Glutamatergic neuron (in vitro differentiated cells): ENCODE measurements at regions not wholly inside any gene's neighbourhood (a gene's known extent, or its start where the extent isn't known, plus 50 kb on each side); places are given as distances from the start of the nearest gene placed in this dataset.

Source experiments
- DNase-seq: peaks from one replicate; pipeline ENCODE4 v3.0.0; 2022
- H3K27ac Mint-ChIP-seq: one replicate; pipeline ENCODE4 v1.8.0; 2020; ENCODE audit warnings: mild to moderate bottlenecking, mixed read lengths, inconsistent platforms; ENCODE audit not compliant: unreplicated experiment
- H3K27me3 Mint-ChIP-seq: one replicate; pipeline ENCODE4 v1.8.0; 2020; ENCODE audit warnings: mild to moderate bottlenecking, moderate library complexity, mixed read lengths, inconsistent platforms; ENCODE audit not compliant: unreplicated experiment
- H3K36me3 Mint-ChIP-seq: one replicate; pipeline ENCODE4 v1.8.0; 2020; ENCODE audit warnings: mild to moderate bottlenecking, mixed read lengths, inconsistent platforms; ENCODE audit not compliant: unreplicated experiment
- H3K4me1 Mint-ChIP-seq: one replicate; pipeline ENCODE4 v1.8.0; 2020; ENCODE audit warnings: mild to moderate bottlenecking, low read depth, mixed read lengths, inconsistent platforms; ENCODE audit not compliant: unreplicated experiment
- H3K4me3 Mint-ChIP-seq: one replicate; pipeline ENCODE4 v1.8.0; 2020; ENCODE audit warnings: mild to moderate bottlenecking, mixed read lengths, inconsistent platforms; ENCODE audit not compliant: unreplicated experiment
- H3K9me3 Mint-ChIP-seq: one replicate; pipeline ENCODE4 v1.8.0; 2020; ENCODE audit warnings: mild to moderate bottlenecking, moderate library complexity, mixed read lengths, inconsistent platforms; ENCODE audit not compliant: unreplicated experiment
- TF ChIP-seq, protein P1 (sequence below): fragments of 200-600 bp; sonication (generic); IDR thresholded peaks from one replicate; pipeline ENCODE4 v1.5.0; 2021; ENCODE audit not compliant: partially characterized antibody, unreplicated experiment

DNA sequence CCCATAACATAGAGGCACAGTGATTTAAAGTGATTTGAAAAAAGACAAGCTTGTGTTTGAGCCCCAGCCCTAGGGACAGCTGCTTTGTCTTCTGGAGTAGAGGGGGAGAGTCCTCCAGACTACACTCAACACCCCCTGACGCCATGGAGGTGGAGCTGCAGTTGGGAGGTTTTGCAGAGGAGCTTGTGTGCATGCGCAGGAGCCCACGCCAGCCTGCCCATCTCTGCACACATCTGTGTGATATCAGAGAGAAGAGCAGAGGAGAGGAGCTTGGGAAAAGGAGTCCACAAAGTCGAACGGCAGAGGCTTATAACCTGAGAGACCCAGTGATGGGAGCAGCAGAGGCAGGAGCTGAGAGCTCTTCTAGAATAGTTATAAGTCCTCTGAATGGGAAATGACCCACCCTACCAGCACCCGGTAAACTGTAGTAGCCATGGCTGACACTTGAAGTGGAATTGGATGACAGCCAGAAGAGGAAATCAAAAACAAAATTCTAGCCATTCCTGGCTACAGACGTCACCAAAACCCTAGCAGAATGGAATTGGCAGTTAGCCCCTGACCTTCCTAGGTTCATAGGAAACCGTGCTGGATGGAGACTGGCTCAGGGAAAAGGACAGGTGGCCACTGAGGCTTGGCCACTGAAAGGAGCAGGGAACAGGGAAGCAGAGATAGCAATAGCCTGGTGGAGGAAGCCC is 185.1 kb upstream of the VASH1 start:
- no peak for DNase-seq
- H3K27me3 Mint-ChIP-seq: peaks cover 2% of the 10 kb centered on the region
- H3K36me3 Mint-ChIP-seq: peaks cover 11% of the 10 kb centered on the region
- H3K4me1 Mint-ChIP-seq: peaks cover 3% of the 10 kb centered on the region
- no peak overlapping the region for H3K27ac Mint-ChIP-seq
- no peak overlapping the region for H3K4me3 Mint-ChIP-seq
- peaks cover 2% of the 10 kb centered on the region for H3K9me3 Mint-ChIP-seq
- TF ChIP-seq, protein P1, sequence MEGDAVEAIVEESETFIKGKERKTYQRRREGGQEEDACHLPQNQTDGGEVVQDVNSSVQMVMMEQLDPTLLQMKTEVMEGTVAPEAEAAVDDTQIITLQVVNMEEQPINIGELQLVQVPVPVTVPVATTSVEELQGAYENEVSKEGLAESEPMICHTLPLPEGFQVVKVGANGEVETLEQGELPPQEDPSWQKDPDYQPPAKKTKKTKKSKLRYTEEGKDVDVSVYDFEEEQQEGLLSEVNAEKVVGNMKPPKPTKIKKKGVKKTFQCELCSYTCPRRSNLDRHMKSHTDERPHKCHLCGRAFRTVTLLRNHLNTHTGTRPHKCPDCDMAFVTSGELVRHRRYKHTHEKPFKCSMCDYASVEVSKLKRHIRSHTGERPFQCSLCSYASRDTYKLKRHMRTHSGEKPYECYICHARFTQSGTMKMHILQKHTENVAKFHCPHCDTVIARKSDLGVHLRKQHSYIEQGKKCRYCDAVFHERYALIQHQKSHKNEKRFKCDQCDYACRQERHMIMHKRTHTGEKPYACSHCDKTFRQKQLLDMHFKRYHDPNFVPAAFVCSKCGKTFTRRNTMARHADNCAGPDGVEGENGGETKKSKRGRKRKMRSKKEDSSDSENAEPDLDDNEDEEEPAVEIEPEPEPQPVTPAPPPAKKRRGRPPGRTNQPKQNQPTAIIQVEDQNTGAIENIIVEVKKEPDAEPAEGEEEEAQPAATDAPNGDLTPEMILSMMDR: no peak

DNA sequence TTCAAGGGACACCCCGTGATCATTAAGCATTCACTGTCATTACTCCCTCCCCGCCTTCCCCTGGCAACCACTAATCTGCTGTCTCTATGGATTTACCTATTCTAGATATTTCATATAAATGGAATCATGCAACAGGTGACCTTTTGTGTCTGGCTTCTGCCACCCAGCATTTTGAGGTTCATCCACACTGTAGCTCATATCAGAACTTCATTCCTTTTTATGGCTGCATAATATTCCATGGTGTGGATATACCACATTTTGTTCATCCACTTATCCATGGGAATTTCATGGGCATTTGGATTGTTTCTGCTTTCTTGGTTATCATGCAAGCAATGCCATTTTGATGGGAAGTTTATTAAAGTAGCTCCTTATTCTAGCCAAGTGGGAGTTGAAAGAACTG is 184.2 kb upstream of the VASH1 start:
- no peaks in the 10 kb centered on the region for H3K4me1 Mint-ChIP-seq
- no peak overlapping the region for H3K27ac Mint-ChIP-seq
- TF ChIP-seq, protein P1: no peak
- peaks cover 2% of the 10 kb centered on the region for H3K9me3 Mint-ChIP-seq
- H3K36me3 Mint-ChIP-seq: peaks cover 11% of the 10 kb centered on the region
- no peaks in the 10 kb centered on the region for H3K27me3 Mint-ChIP-seq
- no peak for DNase-seq
- no peak overlapping the region for H3K4me3 Mint-ChIP-seq

DNA sequence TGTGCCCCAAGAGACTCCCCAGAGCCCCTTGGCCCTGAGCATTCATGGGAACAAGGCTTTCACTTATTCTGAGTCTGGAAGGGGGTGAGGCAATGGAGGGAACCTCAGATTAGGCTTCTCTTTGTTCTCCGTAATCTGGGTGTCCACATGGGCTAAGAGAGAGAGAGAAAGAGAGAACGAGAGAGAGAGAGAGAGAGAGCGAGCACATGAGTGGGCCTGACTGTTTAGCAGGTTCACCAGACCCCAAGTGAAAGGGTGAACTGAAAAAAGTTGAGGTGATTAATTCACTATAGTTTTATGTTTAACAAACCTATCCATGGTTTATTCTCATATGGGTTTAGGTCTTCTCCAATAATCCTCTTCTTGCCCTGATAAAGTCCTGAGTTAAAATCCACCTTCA is 183.4 kb upstream of the VASH1 start:
- Mint-ChIP-seq H3K4me3 (no peak overlapping the region), H3K27ac (no peak overlapping the region), H3K36me3 (peaks cover 11% of the 10 kb centered on the region), H3K9me3 (peaks cover 2% of the 10 kb centered on the region), H3K27me3 (no peaks in the 10 kb centered on the region), H3K4me1 (no peaks in the 10 kb centered on the region)
- TF ChIP-seq, protein P1: no peak
- DNase-seq: no peak

DNA sequence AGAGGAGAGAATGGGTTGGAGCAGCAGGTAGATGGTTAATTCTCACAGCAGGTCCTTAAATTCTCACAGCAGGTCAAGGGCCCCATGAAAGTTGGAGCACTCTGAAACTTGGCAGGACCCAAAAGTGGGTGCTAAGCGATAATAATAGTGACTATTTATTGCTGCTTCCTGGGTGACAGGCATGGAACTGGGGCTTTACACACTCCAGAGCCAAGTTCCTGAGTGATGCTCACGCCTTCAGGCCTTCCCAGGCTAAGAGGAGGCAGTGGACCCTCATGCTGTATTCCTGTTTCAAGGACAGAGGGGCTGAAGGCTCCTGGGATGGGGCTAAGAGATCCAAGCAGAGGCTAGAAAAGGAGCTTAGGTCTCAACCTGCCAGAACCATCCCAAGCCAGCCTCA is 180.9 kb upstream of the VASH1 start:
- H3K4me1 Mint-ChIP-seq: no peaks in the 10 kb centered on the region
- TF ChIP-seq, protein P1: no peak
- no peak overlapping the region for H3K27ac Mint-ChIP-seq
- H3K4me3 Mint-ChIP-seq: no peak overlapping the region
- no peak for DNase-seq
- H3K27me3 Mint-ChIP-seq: peaks cover 1% of the 10 kb centered on the region
- H3K36me3 Mint-ChIP-seq: peaks cover 11% of the 10 kb centered on the region
- peaks cover 2% of the 10 kb centered on the region for H3K9me3 Mint-ChIP-seq

DNA sequence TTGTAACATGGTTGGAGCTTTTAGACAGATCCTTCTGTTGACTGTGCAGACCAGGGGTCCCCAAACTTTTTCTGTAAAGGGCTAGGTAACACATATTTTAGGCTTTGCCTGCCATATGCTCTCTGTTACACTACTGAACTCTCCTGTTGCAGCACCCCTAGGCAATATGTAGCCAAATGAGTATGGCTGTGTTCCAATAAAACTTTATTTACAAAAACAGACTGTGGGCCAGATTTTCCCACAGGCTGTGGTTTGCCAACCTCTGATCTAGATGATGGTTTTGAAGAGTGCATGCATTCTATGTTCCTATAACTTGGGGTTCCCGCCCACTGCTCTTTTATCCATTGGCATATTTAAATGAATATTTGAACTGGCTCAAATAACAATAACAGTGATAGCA is 180.3 kb upstream of the VASH1 start:
- peaks cover 11% of the 10 kb centered on the region for H3K36me3 Mint-ChIP-seq
- H3K4me1 Mint-ChIP-seq: no peaks in the 10 kb centered on the region
- H3K27me3 Mint-ChIP-seq: peaks cover 1% of the 10 kb centered on the region
- no peak for DNase-seq
- no peak overlapping the region for H3K4me3 Mint-ChIP-seq
- TF ChIP-seq, protein P1: no peak
- no peak overlapping the region for H3K27ac Mint-ChIP-seq
- H3K9me3 Mint-ChIP-seq: peaks cover 2% of the 10 kb centered on the region
